Epidermal melanocyte (primary cell): ENCODE measurements at regions not wholly inside any gene's neighbourhood (a gene's known extent, or its start where the extent isn't known, plus 50 kb on each side); places are given as distances from the start of the nearest gene placed in this dataset.

Source experiments
- DNase-seq: peaks from one replicate; pipeline ENCODE4 v3.0.0; 2011; ENCODE audit warnings: low spot score; ENCODE audit not compliant: insufficient read length

GRCh38 chr9:119522381-119522780 lies 153.1 kb upstream of the BRINP1 start:
- DNase-seq = no peak

GRCh38 chr9:119509291-119509905 lies 140.2 kb upstream of the BRINP1 start:
- DNase-seq = no peak

DNA sequence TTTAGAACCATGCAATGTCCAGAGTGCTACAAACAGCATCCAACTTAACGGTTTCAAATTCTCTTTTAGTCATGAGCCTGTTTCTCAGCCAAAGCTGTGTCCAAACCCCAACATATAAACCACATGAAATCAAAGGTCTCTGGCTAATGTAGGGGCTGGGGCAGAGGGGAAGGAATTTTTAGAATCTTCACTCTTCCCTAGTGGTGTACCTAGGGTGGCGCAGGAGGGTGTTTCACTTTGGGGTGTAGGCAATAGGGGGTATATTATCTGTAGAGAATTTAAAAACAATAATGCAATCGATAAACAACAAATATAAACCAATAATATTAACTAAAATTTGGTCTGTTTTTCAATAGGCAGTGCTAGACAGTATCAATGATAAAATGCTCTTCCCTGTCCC lies 132.1 kb upstream of the BRINP1 start:
- DNase-seq = no peak

GRCh38 chr9:119500072-119500771 lies 131.0 kb upstream of the BRINP1 start:
- no peak for DNase-seq

GRCh38 chr9:119487118-119487827 lies 118.0 kb upstream of the BRINP1 start:
- no peak for DNase-seq

GRCh38 chr9:119483153-119483552 lies 113.9 kb upstream of the BRINP1 start:
- DNase-seq = no peak

DNA sequence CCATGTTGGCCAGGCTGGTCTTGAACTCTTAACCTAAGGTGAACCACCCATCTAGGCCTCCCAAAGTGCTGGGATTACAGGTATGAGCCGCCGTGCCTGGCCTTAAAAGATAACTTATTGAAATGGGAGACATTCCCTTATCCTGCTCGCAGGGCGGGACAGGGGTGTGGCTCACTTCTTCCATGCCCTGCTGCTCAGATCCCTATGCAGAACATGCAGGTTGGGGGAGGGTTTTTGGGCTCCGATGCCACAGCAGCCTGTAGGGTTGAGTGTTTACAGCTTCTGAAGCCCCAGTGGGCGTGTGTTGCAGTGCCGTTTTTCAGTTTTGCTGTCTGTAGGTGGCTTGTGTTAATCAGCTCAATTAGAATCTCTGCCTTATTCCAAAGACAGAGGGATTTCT lies 108.0 kb upstream of the BRINP1 start:
- no peak for DNase-seq

GRCh38 chr9:119458068-119458467 lies 88.8 kb upstream of the BRINP1 start:
- no peak for DNase-seq

DNA sequence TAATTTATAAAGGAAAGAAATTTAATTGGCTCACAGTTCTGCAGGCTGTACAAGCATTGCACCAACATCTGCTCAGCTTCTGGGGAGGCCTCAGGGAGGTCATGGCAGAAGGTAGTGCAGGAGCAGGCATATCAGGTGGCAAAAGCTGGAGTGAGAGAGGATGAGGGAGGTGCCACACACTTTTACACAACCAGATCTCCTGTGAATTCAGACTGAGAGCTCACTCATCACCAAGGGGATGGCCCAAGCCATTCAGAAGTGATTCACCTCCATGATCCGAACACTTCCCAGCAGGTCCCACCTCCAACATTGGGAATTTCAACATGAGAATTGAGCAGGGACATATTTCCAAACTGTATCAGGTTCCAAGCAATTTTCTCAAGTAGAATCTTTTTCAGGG lies 84.7 kb upstream of the BRINP1 start:
- no peak for DNase-seq

GRCh38 chr9:119453490-119453911 lies 84.3 kb upstream of the BRINP1 start:
- no peak for DNase-seq

DNA sequence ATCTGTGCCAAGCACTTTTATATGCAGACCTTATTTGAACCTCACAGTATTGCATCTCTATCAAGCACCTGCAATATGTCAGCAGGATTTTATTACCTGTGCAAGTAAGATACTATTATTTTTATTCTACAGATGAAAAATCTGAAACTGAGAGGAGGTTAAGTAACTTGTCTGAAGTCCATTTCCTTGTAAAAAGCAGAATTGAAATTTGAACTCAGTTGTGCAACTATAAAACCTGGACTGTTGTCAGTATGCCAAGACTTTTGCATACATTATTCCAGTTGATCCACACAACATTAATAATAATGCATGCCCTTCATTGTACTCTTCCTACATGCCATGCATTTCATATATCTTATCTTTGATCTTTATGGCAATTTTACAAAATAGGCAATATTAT lies 82.2 kb upstream of the BRINP1 start:
- no peak for DNase-seq

- DNase-seq = no peak
Observed at GRCh38 chr9:119443179-119443578, 73.9 kb upstream of the BRINP1 start.

DNA sequence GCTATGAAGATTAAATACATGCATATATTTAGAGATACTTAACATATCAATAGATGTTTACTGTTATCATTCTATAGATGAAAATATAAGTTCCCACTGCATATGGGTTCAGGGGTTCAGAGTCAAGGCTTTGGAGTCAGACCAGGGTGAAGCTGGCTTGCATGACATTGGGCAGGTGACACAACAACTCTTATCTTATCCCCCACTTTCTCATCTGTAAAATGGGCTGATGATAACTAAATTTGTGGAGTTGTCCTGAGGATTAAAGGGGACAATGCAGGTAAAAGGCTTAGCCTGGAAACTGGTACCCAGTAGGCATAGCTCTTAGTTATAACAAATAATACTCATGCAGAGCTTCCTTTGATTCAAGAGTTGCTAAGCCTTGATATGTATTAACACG lies 72.6 kb upstream of the BRINP1 start:
- DNase-seq = no peak

DNA sequence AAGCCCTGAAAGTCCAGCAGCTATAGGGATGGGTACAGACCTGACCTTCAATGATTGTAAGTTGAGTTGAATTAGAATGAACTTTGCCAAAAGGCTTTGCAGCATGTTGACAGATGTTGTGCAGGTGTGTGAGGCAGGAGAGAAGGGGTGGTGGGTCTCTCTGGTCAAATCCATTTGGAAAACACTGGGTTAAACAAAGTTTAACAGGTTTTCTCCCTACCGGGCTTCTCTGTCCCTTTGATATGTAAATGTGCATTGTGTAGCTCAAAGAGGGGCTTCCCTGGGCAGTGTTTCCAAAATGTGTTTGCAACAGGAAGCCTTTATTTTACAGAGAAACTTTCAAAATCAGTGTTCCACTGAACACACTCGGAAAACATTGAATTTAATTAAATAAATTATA lies 72.1 kb upstream of the BRINP1 start:
- no peak for DNase-seq

GRCh38 chr9:119436261-119436660 lies 67.0 kb upstream of the BRINP1 start:
- DNase-seq = no peak

DNA sequence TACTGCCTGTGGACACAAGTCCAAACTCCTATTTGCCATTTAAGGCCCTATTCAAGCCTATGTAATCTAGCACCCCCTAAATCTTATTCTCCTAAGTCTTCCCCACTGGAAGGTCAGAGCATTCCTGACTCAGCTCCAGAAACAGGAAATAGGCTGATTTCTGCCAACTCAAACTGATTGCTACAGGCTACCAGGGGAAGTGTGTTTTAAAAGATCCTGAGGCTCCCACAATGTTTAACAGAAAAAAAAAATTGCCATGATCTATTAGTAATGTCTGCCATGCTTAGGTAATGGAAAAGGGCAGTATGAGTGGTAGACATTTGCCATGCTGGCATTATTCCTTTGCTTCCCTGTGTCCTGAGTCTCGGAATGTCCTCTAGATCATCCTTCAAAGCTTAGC lies 65.8 kb upstream of the BRINP1 start:
- DNase-seq = no peak

DNA sequence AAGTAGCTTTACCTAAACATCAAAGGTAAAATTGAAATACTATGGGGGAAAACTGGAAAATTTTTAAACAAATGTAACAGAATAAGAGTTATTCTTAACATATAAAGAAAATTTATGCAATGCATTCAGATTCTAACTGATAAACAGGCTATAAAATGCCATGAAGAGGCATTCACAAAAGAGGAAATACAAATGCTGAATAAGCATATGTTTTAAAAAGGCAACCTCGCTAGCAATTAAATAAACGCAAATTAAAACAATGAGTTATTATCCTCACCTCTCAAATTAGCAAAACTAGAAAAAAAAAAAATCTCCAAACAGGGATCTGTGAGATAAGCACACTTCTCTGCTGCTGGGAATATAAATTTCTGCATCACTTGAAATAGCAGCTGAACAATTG lies 63.2 kb upstream of the BRINP1 start:
- DNase-seq = no peak

- no peak for DNase-seq
Observed at GRCh38 chr9:119429302-119429701, 60.1 kb upstream of the BRINP1 start.

- DNase-seq = no peak
Observed at GRCh38 chr9:119420231-119420630, 51.0 kb upstream of the BRINP1 start.
